Stimulated activated effector memory CD8-positive, alpha-beta T cell treated with anti-CD3 and anti-CD28 coated beads, Interleukin-12 subunit alpha, Interleukin-12 subunit beta, amount 100 ng/mL, for 72 hours (primary cell): ENCODE measurements at regions not wholly inside any gene's neighbourhood (a gene's known extent, or its start where the extent isn't known, plus 50 kb on each side); places are given as distances from the start of the nearest gene placed in this dataset.
A peak's percentile ranks its signal among the peaks of the same experiment; 100 is the strongest.
"Not testable (repeated sequence)": the region's sequence is repeated elsewhere in the genome, so short reads cannot be mapped to it uniquely, and the experiment has no call there.

ENCODE experiments used
- ATAC-seq: fragments of 150-1000 bp; cut with Tn5 transposase; 2 replicates; pipeline ENCODE4 v1.10.0; 2021
- DNase-seq, 2 donors: peaks; one replicate each; pipeline ENCODE4 v3.0.0; 2021 to 2022; ENCODE audit warnings: low spot score in 2 of 2
- H3K27ac Mint-ChIP-seq: one replicate; pipeline ENCODE4 v1.8.0; 2022; ENCODE audit warnings: mild to moderate bottlenecking, mixed read lengths
- H3K36me3 Mint-ChIP-seq: one replicate; pipeline ENCODE4 v1.8.0; 2022; ENCODE audit warnings: mild to moderate bottlenecking, mixed read lengths
- H3K4me1 Mint-ChIP-seq: one replicate; pipeline ENCODE4 v1.8.0; 2022; ENCODE audit warnings: mixed read lengths
- H3K4me3 Mint-ChIP-seq: one replicate; pipeline ENCODE4 v1.8.0; 2022; ENCODE audit warnings: mild to moderate bottlenecking, mixed read lengths
- H3K9me3 Mint-ChIP-seq: one replicate; pipeline ENCODE4 v1.8.0; 2022; ENCODE audit warnings: mixed read lengths

- Mint-ChIP-seq H3K36me3 (no peaks in the 10 kb centered on the region), H3K9me3 (no peaks in the 10 kb centered on the region), H3K4me3 (no peak overlapping the region), H3K27ac (no peak overlapping the region), H3K4me1 (no peaks in the 10 kb centered on the region)
- ATAC-seq (no peak), DNase-seq (no peak)
Observed at GRCh38 chr3:13766128-13766527, 113.7 kb downstream of the WNT7A start.

- Mint-ChIP-seq H3K4me1 (no peaks in the 10 kb centered on the region), H3K4me3 (no peak overlapping the region), H3K27ac (no peak overlapping the region), H3K9me3 (no peaks in the 10 kb centered on the region), H3K36me3 (no peaks in the 10 kb centered on the region)
- DNase-seq (no peak), ATAC-seq (no peak)
Observed at GRCh38 chr3:13764161-13764560, 115.7 kb downstream of the WNT7A start.

- no peaks in the 10 kb centered on the region for H3K9me3 Mint-ChIP-seq
- H3K36me3 Mint-ChIP-seq, result no peaks in the 10 kb centered on the region
- H3K4me1 Mint-ChIP-seq, result no peaks in the 10 kb centered on the region
- DNase-seq, result no peak
- H3K27ac Mint-ChIP-seq, result no peak overlapping the region
- no peak for ATAC-seq
- H3K4me3 Mint-ChIP-seq, result no peak overlapping the region
Observed at GRCh38 chr3:13762906-13763305, 117.0 kb downstream of the WNT7A start.

GRCh38 chr3:13750731-13751130 is 129.1 kb downstream of the WNT7A start:
- DNase-seq (no peak), ATAC-seq (no peak)
- Mint-ChIP-seq H3K4me3 (no peak overlapping the region), H3K27ac (no peak overlapping the region), H3K4me1 (no peaks in the 10 kb centered on the region), H3K36me3 (peaks cover 4% of the 10 kb centered on the region), H3K9me3 (peaks cover 5% of the 10 kb centered on the region)

- no peak overlapping the region for H3K4me3 Mint-ChIP-seq
- peaks cover 4% of the 10 kb centered on the region for H3K36me3 Mint-ChIP-seq
- no peak overlapping the region for H3K27ac Mint-ChIP-seq
- no peaks in the 10 kb centered on the region for H3K4me1 Mint-ChIP-seq
- no peak for DNase-seq
- no peaks in the 10 kb centered on the region for H3K9me3 Mint-ChIP-seq
- no peak for ATAC-seq
Observed at GRCh38 chr3:13750215-13750614, 129.7 kb downstream of the WNT7A start.

GRCh38 chr3:13749063-13749764 is 130.7 kb downstream of the WNT7A start:
- ATAC-seq (no peak), DNase-seq (no peak)
- Mint-ChIP-seq H3K4me1 (no peaks in the 10 kb centered on the region), H3K36me3 (peaks cover 4% of the 10 kb centered on the region), H3K4me3 (no peak overlapping the region), H3K9me3 (no peaks in the 10 kb centered on the region), H3K27ac (no peak overlapping the region)

GRCh38 chr3:13748276-13748879 is 131.5 kb downstream of the WNT7A start:
- Mint-ChIP-seq H3K4me3 (no peak overlapping the region), H3K27ac (no peak overlapping the region), H3K4me1 (no peaks in the 10 kb centered on the region), H3K36me3 (peaks cover 4% of the 10 kb centered on the region), H3K9me3 (no peaks in the 10 kb centered on the region)
- DNase-seq (no peak), ATAC-seq (peak; percentile 24)

GRCh38 chr3:13747627-13748026 is 132.2 kb downstream of the WNT7A start:
- peaks cover 4% of the 10 kb centered on the region for H3K36me3 Mint-ChIP-seq
- DNase-seq, result no peak
- peak; percentile 36 for ATAC-seq

GRCh38 chr3:13746385-13746784 is 133.5 kb downstream of the WNT7A start:
- Mint-ChIP-seq H3K9me3 (no peaks in the 10 kb centered on the region), H3K27ac (no peak overlapping the region), H3K4me3 (no peak overlapping the region), H3K36me3 (peaks cover 4% of the 10 kb centered on the region), H3K4me1 (no peaks in the 10 kb centered on the region)
- DNase-seq, result no peak
- ATAC-seq, result no peak

More at GRCh38 chr3:13747627-13748026, 132.2 kb downstream of the WNT7A start:
- no peak overlapping the region for H3K4me3 Mint-ChIP-seq
- H3K9me3 Mint-ChIP-seq, result no peaks in the 10 kb centered on the region
- no peak overlapping the region for H3K27ac Mint-ChIP-seq
- H3K4me1 Mint-ChIP-seq, result no peaks in the 10 kb centered on the region

- H3K9me3 Mint-ChIP-seq, result no peaks in the 10 kb centered on the region
- H3K4me1 Mint-ChIP-seq, result no peaks in the 10 kb centered on the region
- H3K36me3 Mint-ChIP-seq, result peaks cover 4% of the 10 kb centered on the region
- no peak for ATAC-seq
- no peak overlapping the region for H3K4me3 Mint-ChIP-seq
- no peak for DNase-seq
- H3K27ac Mint-ChIP-seq, result no peak overlapping the region
Observed at GRCh38 chr3:13745636-13746035, 134.2 kb downstream of the WNT7A start.

GRCh38 chr3:13740795-13741194 is 139.1 kb downstream of the WNT7A start:
- H3K4me3 Mint-ChIP-seq, result no peak overlapping the region
- no peaks in the 10 kb centered on the region for H3K4me1 Mint-ChIP-seq
- H3K36me3 Mint-ChIP-seq, result no peaks in the 10 kb centered on the region
- DNase-seq, result no peak
- no peaks in the 10 kb centered on the region for H3K9me3 Mint-ChIP-seq
- no peak for ATAC-seq
- no peak overlapping the region for H3K27ac Mint-ChIP-seq

GRCh38 chr3:13733726-13734125 is 146.1 kb downstream of the WNT7A start:
- H3K27ac Mint-ChIP-seq, H3K4me3 Mint-ChIP-seq, H3K4me1 Mint-ChIP-seq, H3K9me3 Mint-ChIP-seq, H3K36me3 Mint-ChIP-seq, DNase-seq, ATAC-seq: not testable (repeated sequence)

- no peaks in the 10 kb centered on the region for H3K4me1 Mint-ChIP-seq
- no peak overlapping the region for H3K4me3 Mint-ChIP-seq
- no peak for ATAC-seq
- H3K27ac Mint-ChIP-seq, result no peak overlapping the region
- DNase-seq, result no peak
- H3K36me3 Mint-ChIP-seq, result no peaks in the 10 kb centered on the region
- peaks cover 2% of the 10 kb centered on the region for H3K9me3 Mint-ChIP-seq
Observed at GRCh38 chr3:13728487-13728886, 151.4 kb downstream of the WNT7A start.

- H3K4me3 Mint-ChIP-seq, result no peak overlapping the region
- no peak overlapping the region for H3K27ac Mint-ChIP-seq
- H3K36me3 Mint-ChIP-seq, result no peaks in the 10 kb centered on the region
- no peaks in the 10 kb centered on the region for H3K9me3 Mint-ChIP-seq
- ATAC-seq (no peak), DNase-seq (no peak)
- no peaks in the 10 kb centered on the region for H3K4me1 Mint-ChIP-seq
Observed at GRCh38 chr3:13727890-13728289, 152.0 kb downstream of the WNT7A start.

- DNase-seq, result no peak
- H3K27ac Mint-ChIP-seq, result no peak overlapping the region
- H3K4me3 Mint-ChIP-seq, result no peak overlapping the region
- no peaks in the 10 kb centered on the region for H3K4me1 Mint-ChIP-seq
- H3K36me3 Mint-ChIP-seq, result no peaks in the 10 kb centered on the region
- no peak for ATAC-seq
- H3K9me3 Mint-ChIP-seq, result peaks cover 6% of the 10 kb centered on the region
Observed at GRCh38 chr3:13723676-13724207, 156.1 kb downstream of the WNT7A start.

GRCh38 chr3:13722178-13722577 is 157.7 kb downstream of the WNT7A start:
- DNase-seq (no peak), ATAC-seq (no peak)
- Mint-ChIP-seq H3K36me3 (no peaks in the 10 kb centered on the region), H3K27ac (no peak overlapping the region), H3K9me3 (peaks cover 6% of the 10 kb centered on the region), H3K4me1 (no peaks in the 10 kb centered on the region), H3K4me3 (no peak overlapping the region)
